HT1080 (cell line): ENCODE measurements at regions not wholly inside any gene's neighbourhood (a gene's known extent, or its start where the extent isn't known, plus 50 kb on each side); places are given as distances from the start of the nearest gene placed in this dataset.
"Not testable (repeated sequence)": the region's sequence is repeated elsewhere in the genome, so short reads cannot be mapped to it uniquely, and the experiment has no call there.

ENCODE experiments used
- DNase-seq: peaks from one replicate; pipeline ENCODE4 v3.0.0-alpha.2; 2015; ENCODE audit warnings: low read depth

- DNase-seq = no peak
These were observed 1569.0 kb upstream of the FLRT2 start for GRCh38 chr14:83960832-83961512.

- DNase-seq = no peak
These were observed 1559.9 kb upstream of the FLRT2 start for GRCh38 chr14:83969998-83970397.

GRCh38 chr14:83972631-83973030 is 1557.3 kb upstream of the FLRT2 start:
- DNase-seq = no peak

DNA sequence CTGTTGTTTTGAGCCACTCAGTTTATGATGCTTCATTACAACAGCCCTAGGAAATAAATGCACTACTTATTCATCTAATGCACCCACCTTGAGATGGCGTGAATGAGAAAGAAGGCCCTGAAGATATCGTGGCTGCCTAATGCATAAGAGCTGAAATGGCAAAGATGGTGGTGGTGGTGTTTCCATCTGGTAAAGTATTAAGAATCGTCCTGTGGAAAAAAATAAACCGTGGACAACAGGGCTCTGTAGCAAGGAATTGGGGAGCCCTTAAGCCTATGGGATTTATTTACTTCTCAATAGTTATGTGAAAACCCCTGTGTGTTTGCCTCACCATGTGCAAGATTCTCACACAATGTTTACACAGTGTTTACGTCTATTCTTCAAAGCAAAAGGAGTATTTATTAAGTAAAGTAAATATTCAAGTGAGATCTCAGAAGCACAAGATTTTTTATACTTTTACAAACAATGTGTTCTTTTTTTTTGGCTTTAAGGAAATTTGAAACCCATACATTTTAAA is 1555.2 kb upstream of the FLRT2 start:
- no peak for DNase-seq

- no peak for DNase-seq
These were observed 1554.5 kb upstream of the FLRT2 start for GRCh38 chr14:83975435-83975834.

DNA sequence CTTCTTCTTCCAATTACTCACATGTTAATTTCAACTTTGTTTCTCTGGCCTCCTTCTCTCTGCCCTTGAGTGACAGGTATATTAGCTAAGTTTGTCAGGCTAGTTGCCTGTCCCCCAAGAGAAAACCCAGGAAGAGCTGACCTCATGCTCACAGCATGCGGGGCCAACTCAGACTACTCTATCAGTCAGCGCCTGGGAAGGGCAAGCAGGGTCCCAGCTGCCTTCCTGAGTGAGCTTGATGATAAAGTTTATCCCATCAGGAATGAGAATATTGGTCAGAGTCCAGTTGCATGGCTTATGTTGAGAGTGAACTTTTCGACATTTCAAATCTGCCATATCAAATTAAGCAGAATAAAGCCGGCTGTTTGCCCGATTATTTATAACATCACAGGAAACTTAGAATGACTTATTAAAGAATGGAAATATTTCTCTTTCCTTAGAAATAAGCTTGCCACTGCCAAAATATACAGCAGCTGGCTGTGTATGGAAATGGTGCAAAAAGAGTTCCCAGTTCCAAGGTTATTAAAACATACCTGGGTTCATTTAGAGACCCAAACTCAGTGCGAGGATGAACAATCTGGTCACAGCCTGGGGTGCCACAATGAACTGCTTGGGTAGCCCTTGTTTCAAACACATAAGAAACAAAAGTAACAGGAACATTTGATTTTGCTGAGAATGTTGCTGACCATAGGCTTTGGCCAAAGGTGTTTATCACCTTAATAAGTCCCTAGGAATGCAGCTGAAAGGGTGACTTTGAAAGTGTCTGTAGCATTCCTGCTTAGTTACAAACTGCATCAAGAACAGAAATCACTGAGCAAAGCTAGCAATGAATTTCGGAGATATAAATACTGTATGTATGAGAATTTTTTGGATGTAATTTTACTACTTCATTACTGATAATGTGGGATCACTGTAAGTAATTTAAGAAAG is 1553.8 kb upstream of the FLRT2 start:
- DNase-seq = no peak

DNA sequence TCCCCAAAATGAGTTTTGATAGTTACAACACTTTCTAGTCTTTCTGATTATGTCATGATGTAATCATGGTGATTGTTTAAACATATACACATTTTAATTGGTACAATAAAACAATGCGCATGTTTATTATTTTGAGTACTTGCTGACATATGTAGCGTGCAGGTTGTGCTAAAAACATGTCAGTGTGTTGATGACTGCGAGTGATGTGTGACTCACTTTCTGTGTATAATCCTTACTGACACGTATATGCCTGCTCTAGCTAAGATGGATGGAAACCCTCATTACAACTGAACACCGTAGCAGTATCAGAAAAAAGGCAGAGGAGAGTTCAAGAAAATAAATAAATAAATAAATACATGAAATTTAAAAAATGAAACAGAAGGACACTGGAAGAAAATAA is 1552.4 kb upstream of the FLRT2 start:
- no peak for DNase-seq

- not testable (repeated sequence) for DNase-seq
These were observed 1548.2 kb upstream of the FLRT2 start for GRCh38 chr14:83981676-83982258.

- DNase-seq = no peak
These were observed 1541.7 kb upstream of the FLRT2 start for GRCh38 chr14:83988275-83988674.

- DNase-seq = no peak
These were observed 1538.3 kb upstream of the FLRT2 start for GRCh38 chr14:83991666-83992065.

- DNase-seq = peak; percentile 13
These were observed 1537.1 kb upstream of the FLRT2 start for GRCh38 chr14:83992857-83993256.

GRCh38 chr14:83993545-83993944 is 1536.4 kb upstream of the FLRT2 start:
- no peak for DNase-seq

DNA sequence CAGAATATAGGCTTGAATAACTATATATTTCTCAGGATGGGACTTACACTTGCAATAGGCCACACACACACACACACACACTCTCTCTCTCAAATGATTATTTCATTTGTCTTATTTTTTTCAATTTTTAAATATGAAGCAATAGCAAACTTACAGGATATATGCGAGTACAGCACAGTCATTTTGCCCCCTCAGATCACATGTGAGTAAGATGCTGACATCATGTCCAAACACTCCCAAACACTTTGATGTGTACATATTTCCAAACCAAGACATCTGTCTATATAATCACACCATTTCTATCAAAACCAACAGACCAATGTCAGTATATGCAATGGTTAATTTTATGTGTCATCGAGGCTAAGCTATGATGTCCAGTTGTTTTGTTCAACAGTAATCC is 1535.9 kb upstream of the FLRT2 start:
- peak; percentile 35 for DNase-seq

DNA sequence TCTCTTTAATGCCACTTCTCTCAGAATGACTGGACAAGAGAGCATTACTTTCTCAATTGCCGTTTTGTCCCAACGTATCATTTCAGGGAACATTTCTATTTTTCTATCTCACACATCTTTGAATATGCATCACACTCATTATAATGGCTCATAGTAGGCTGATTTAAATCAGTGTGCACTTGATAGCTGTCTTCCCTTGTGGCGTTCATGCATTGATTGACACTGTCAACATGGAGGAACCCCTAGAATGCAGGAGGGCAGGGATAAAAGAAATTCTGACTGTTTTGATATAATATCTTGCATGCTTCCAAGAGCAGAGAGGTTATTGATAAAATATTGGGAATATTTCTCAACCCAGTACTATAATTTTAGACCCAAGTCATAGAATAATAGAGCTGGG is 1528.9 kb upstream of the FLRT2 start:
- no peak for DNase-seq

DNA sequence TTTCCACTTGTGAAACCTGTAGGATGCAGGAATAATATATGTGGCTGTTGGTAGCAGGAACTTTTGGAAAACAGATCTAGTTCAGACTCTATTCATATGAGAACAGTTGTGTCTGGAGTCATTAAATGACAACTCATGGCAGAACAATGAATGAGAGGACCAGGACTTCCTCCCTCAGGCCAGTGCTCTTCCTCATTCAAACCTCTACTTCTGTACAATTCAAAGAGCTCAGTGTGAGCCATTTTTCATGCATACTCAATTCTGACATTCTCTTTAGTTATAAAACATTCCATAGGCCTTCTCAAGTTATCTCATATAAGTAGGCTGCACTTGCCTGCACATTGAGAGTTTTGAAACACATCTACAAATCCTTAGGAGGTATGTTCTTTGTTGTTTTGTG is 1526.6 kb upstream of the FLRT2 start:
- peak; percentile 13 for DNase-seq

- peak; percentile 39 for DNase-seq
These were observed 1523.2 kb upstream of the FLRT2 start for GRCh38 chr14:84006643-84007155.

GRCh38 chr14:84013424-84013823 is 1516.5 kb upstream of the FLRT2 start:
- no peak for DNase-seq

- no peak for DNase-seq
These were observed 1512.4 kb upstream of the FLRT2 start for GRCh38 chr14:84017495-84017894.

GRCh38 chr14:84021433-84021832 is 1508.5 kb upstream of the FLRT2 start:
- DNase-seq = no peak

DNA sequence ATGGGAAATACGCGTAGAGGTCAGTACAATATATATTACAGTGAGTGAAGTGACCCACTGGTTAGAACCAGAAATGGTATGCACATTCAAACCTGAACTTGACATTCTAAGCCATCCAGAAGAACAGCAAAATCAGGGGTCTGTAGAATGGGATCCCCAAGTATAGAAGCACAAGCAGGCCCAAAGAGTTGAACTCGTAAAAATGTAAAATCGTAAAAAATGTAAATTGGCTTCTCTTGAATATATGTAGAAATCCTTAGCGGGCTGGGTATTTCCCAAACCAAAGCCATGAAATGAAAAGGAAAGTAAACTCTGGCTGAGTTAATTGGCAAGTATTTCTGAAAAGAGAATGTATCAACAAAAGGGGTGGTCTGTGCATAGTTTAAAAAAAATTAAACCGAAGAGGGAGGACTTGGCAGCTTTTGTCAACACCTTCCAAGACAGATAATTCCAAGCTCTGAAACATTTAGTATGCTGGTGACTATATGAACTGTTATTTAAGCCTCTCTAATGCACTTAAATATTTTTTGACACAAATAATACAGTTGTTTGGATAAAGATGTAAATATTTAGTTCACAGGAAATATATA is 1505.6 kb upstream of the FLRT2 start:
- DNase-seq = no peak
